Suprapubic skin (tissue), 4 donors: ENCODE measurements at regions not wholly inside any gene's neighbourhood (a gene's known extent, or its start where the extent isn't known, plus 50 kb on each side); places are given as distances from the start of the nearest gene placed in this dataset.

Experiments
- DNase-seq, 2 donors: peaks; one replicate each; pipeline ENCODE4 v3.0.0-alpha.2; 2019; ENCODE audit warnings: low spot score in 2 of 2
- H3K27ac ChIP-seq: fragments of 200-600 bp; sonication (generic); one replicate; pipeline ENCODE4 v1.5.1; 2019
- H3K27me3 ChIP-seq: fragments of 200-600 bp; sonication (generic); one replicate; pipeline ENCODE4 v1.5.1; 2019
- H3K36me3 ChIP-seq: fragments of 200-600 bp; sonication (generic); one replicate; pipeline ENCODE4 v1.5.1; 2019
- H3K4me1 ChIP-seq: fragments of 200-600 bp; sonication (generic); one replicate; pipeline ENCODE4 v1.5.1; 2019
- H3K4me3 ChIP-seq: fragments of 200-600 bp; sonication (generic); one replicate; pipeline ENCODE4 v1.5.1; 2019; ENCODE audit warnings: mild to moderate bottlenecking
- H3K9me3 ChIP-seq: fragments of 200-600 bp; sonication (generic); one replicate; pipeline ENCODE4 v1.5.1; 2019
- CTCF ChIP-seq, 2 donors: fragments of 200-600 bp in 1 of 2; fragments of 450-650 bp in 1 of 2; sonication (generic) in 1 of 2; IDR thresholded peaks; one replicate each; pipeline ENCODE4 v1.5.1; 2016 to 2019; ENCODE audit warnings: antibody characterized with exemption in 2 of 2, mild to moderate bottlenecking in 1 of 2, moderate library complexity in 1 of 2
- EP300 ChIP-seq: sonication (generic); formaldehyde crosslinking; IDR thresholded peaks from one replicate; pipeline ENCODE4 v1.6.1; 2017; ENCODE audit warnings: antibody characterized with exemption
- POLR2A ChIP-seq, 2 donors: fragments of 450-650 bp; IDR thresholded peaks; one replicate each; pipeline ENCODE4 v1.6.1; 2017; ENCODE audit warnings: antibody characterized with exemption in 2 of 2, mild to moderate bottlenecking in 2 of 2, moderate library complexity in 2 of 2
- POLR2AphosphoS5 ChIP-seq, 3 donors: sonication (generic); formaldehyde crosslinking; IDR thresholded peaks; one replicate each; pipeline ENCODE4 v1.6.1; 2017; ENCODE audit warnings: antibody characterized with exemption in 3 of 3
- WGBS: methylation state at CpG from one replicate; pipeline ENCODE4 v1.1.5; 2018; 5-methylcytosine and 5-hydroxymethylcytosine counted together

GRCh38 chrX:68942840-68943239 is 114.0 kb downstream of the EFNB1 start:
- no peaks in the 10 kb centered on the region for H3K36me3 ChIP-seq
- H3K4me1 ChIP-seq: no peaks in the 10 kb centered on the region
- no peaks in the 10 kb centered on the region for H3K27me3 ChIP-seq
- H3K27ac ChIP-seq: no peak overlapping the region
- H3K4me3 ChIP-seq: no peak overlapping the region
- WGBS: 100% methylated on average over 2 of the region's 2 CpGs
- DNase-seq: no peak
- H3K9me3 ChIP-seq: no peaks in the 10 kb centered on the region
- TF ChIP-seq POLR2A (IDR thresholded peaks at IDR 0.05) (no peak), EP300 (no peak), POLR2AphosphoS5 (IDR thresholded peaks at IDR 0.05) (no peak), CTCF (IDR thresholded peaks at IDR 0.05) (no peak)

- 66% methylated on average over 6 of the region's 6 CpGs for WGBS
- no peak overlapping the region for H3K27ac ChIP-seq
- peak in 1 of 2 donors; percentile 34 for DNase-seq
- no peaks in the 10 kb centered on the region for H3K27me3 ChIP-seq
- TF ChIP-seq EP300 (no peak), POLR2A (IDR thresholded peaks at IDR 0.05) (no peak), POLR2AphosphoS5 (IDR thresholded peaks at IDR 0.05) (no peak), CTCF (IDR thresholded peaks at IDR 0.05) (no peak)
- H3K36me3 ChIP-seq: no peaks in the 10 kb centered on the region
- H3K9me3 ChIP-seq: no peaks in the 10 kb centered on the region
- H3K4me3 ChIP-seq: no peak overlapping the region
- no peaks in the 10 kb centered on the region for H3K4me1 ChIP-seq
Observed at GRCh38 chrX:68942104-68942503, 113.3 kb downstream of the EFNB1 start.

- H3K4me1 ChIP-seq: peaks cover 2% of the 10 kb centered on the region
- H3K27me3 ChIP-seq: no peaks in the 10 kb centered on the region
- no peaks in the 10 kb centered on the region for H3K36me3 ChIP-seq
- peak in 1 of 2 donors; percentile 44 for DNase-seq
- H3K27ac ChIP-seq: no peak overlapping the region
- H3K4me3 ChIP-seq: no peak overlapping the region
- TF ChIP-seq EP300: no peak
- H3K9me3 ChIP-seq: no peaks in the 10 kb centered on the region
- WGBS: 58% methylated on average over 4 of the region's 4 CpGs
Observed at GRCh38 chrX:68941385-68941952, 112.6 kb downstream of the EFNB1 start.

- TF ChIP-seq EP300 (no peak), POLR2A (IDR thresholded peaks at IDR 0.05) (no peak), POLR2AphosphoS5 (IDR thresholded peaks at IDR 0.05) (no peak), CTCF (IDR thresholded peaks at IDR 0.05) (no peak)
- peak in 1 of 2 donors; percentile 48 for DNase-seq
- H3K9me3 ChIP-seq: no peaks in the 10 kb centered on the region
- H3K4me1 ChIP-seq: peaks cover 9% of the 10 kb centered on the region
- H3K4me3 ChIP-seq: no peak overlapping the region
- H3K36me3 ChIP-seq: no peaks in the 10 kb centered on the region
- H3K27me3 ChIP-seq: no peaks in the 10 kb centered on the region
- WGBS: 87% methylated on average over 7 of the region's 7 CpGs
- no peak overlapping the region for H3K27ac ChIP-seq
Observed at GRCh38 chrX:68940601-68941000, 111.8 kb downstream of the EFNB1 start.

GRCh38 chrX:68939868-68940267 is 111.0 kb downstream of the EFNB1 start:
- DNase-seq: no peak
- no peak for TF ChIP-seq EP300
- no peak for TF ChIP-seq POLR2AphosphoS5 (IDR thresholded peaks at IDR 0.05)
- no peak for TF ChIP-seq POLR2A (IDR thresholded peaks at IDR 0.05)
- H3K4me1 ChIP-seq: peaks cover 11% of the 10 kb centered on the region
- H3K9me3 ChIP-seq: no peaks in the 10 kb centered on the region
- H3K27me3 ChIP-seq: no peaks in the 10 kb centered on the region
- 75% methylated on average over 8 of the region's 8 CpGs for WGBS
- no peaks in the 10 kb centered on the region for H3K36me3 ChIP-seq
- H3K4me3 ChIP-seq: no peak overlapping the region
- H3K27ac ChIP-seq: no peak overlapping the region

GRCh38 chrX:68938244-68939004 is 109.6 kb downstream of the EFNB1 start:
- no peaks in the 10 kb centered on the region for H3K36me3 ChIP-seq
- peaks cover 11% of the 10 kb centered on the region for H3K4me1 ChIP-seq
- TF ChIP-seq POLR2AphosphoS5 (IDR thresholded peaks at IDR 0.05): no peak
- TF ChIP-seq CTCF (IDR thresholded peaks at IDR 0.05): no peak
- TF ChIP-seq POLR2A (IDR thresholded peaks at IDR 0.05): no peak
- no peak overlapping the region for H3K4me3 ChIP-seq
- H3K27me3 ChIP-seq: no peaks in the 10 kb centered on the region
- no peaks in the 10 kb centered on the region for H3K9me3 ChIP-seq
- no peak overlapping the region for H3K27ac ChIP-seq
- peak in 1 of 2 donors; percentile 43 for DNase-seq
- WGBS: 62% methylated on average over 4 of the region's 4 CpGs
